Liver (tissue), 8 donors: ENCODE measurements at regions not wholly inside any gene's neighbourhood (a gene's known extent, or its start where the extent isn't known, plus 50 kb on each side); places are given as distances from the start of the nearest gene placed in this dataset.

Experiments used
- DNase-seq: peaks from one replicate; pipeline ENCODE4 v3.0.0-alpha.2; 2017; ENCODE audit warnings: low spot score
- H3K27ac ChIP-seq, 2 donors: one replicate each; pipeline ENCODE4 v1.7.0; 2013; ENCODE audit warnings: inconsistent platforms in 2 of 2, low read length in 2 of 2, control low read depth in 1 of 2, low read depth in 1 of 2, mild to moderate bottlenecking in 1 of 2
- H3K27me3 ChIP-seq, 4 donors: one replicate each; pipeline versions ENCODE4 v1.6.1 to v1.7.0; 2013; ENCODE audit warnings: low read length in 3 of 4, inconsistent platforms in 1 of 4, mild to moderate bottlenecking in 1 of 4, moderate library complexity in 1 of 4; ENCODE audit not compliant: control insufficient read depth in 4 of 4, insufficient read depth in 4 of 4
- H3K36me3 ChIP-seq, 4 donors: one replicate each; pipeline versions ENCODE4 v1.6.1 to v1.7.0; 2013; ENCODE audit warnings: low read length in 3 of 4, mild to moderate bottlenecking in 3 of 4, low read depth in 1 of 4, moderate library complexity in 1 of 4; ENCODE audit not compliant: control insufficient read depth in 4 of 4, insufficient read depth in 3 of 4
- H3K4me1 ChIP-seq, 4 donors: one replicate each; pipeline versions ENCODE4 v1.6.1 to v1.7.0; 2013; ENCODE audit warnings: low read length in 3 of 4, mild to moderate bottlenecking in 3 of 4, moderate library complexity in 1 of 4; ENCODE audit not compliant: control insufficient read depth in 4 of 4, insufficient read depth in 4 of 4
- H3K4me3 ChIP-seq, 3 donors: one replicate each; pipeline versions ENCODE4 v1.6.1 to v1.7.0; 2013; ENCODE audit warnings: low read length in 3 of 3, control low read depth in 1 of 3, low read depth in 1 of 3, mild to moderate bottlenecking in 1 of 3
- H3K9ac ChIP-seq, 2 donors: one replicate each; pipeline ENCODE4 v1.7.0; 2013; ENCODE audit warnings: low read length in 2 of 2, mild to moderate bottlenecking in 2 of 2, moderate library complexity in 2 of 2, control low read depth in 1 of 2, low read depth in 1 of 2
- H3K9me3 ChIP-seq, 4 donors: one replicate each; pipeline versions ENCODE4 v1.6.1 to v1.7.0; 2013; ENCODE audit warnings: low read length in 3 of 4; ENCODE audit not compliant: control insufficient read depth in 4 of 4
- EGR1 ChIP-seq, 2 donors: IDR thresholded peaks; 2 replicates each; pipeline ENCODE4 v1.6.1; 2016 to 2018; ENCODE audit warnings: antibody characterized with exemption in 2 of 2, low read depth in 2 of 2
- FOXA1 ChIP-seq: IDR thresholded peaks from 2 replicates; pipeline ENCODE4 v1.6.1; 2016; ENCODE audit warnings: antibody characterized with exemption
- FOXA2 ChIP-seq: IDR thresholded peaks from 2 replicates; pipeline ENCODE4 v1.6.1; 2016; ENCODE audit warnings: antibody characterized with exemption
- GABPA ChIP-seq, 2 donors: IDR thresholded peaks in 1 of 2; conservative IDR thresholded peaks in 1 of 2; 2 replicates each; pipeline ENCODE4 v1.6.1; 2016; ENCODE audit warnings: antibody characterized with exemption in 2 of 2, mild to moderate bottlenecking in 1 of 2, moderate library complexity in 1 of 2
- HNF4A ChIP-seq, 2 donors: conservative IDR thresholded peaks; 2 replicates each; pipeline ENCODE4 v1.6.1; 2016; ENCODE audit warnings: antibody characterized with exemption in 2 of 2, mild to moderate bottlenecking in 2 of 2
- HNF4G ChIP-seq: IDR thresholded peaks from 2 replicates; pipeline ENCODE4 v1.6.1; 2016; ENCODE audit warnings: antibody characterized with exemption
- JUND ChIP-seq, 2 donors: IDR thresholded peaks; 2 replicates each; pipeline ENCODE4 v1.6.1; 2016; ENCODE audit warnings: antibody characterized with exemption in 2 of 2
- NR2F2 ChIP-seq: IDR thresholded peaks from 2 replicates; pipeline ENCODE4 v1.6.1; 2016; ENCODE audit warnings: antibody characterized with exemption
- RAD21 ChIP-seq, 2 donors: IDR thresholded peaks; 2 replicates each; pipeline ENCODE4 v1.6.1; 2016; ENCODE audit warnings: antibody characterized with exemption in 2 of 2, mild to moderate bottlenecking in 2 of 2
- RXRA ChIP-seq, 2 donors: IDR thresholded peaks; 2 replicates each; pipeline ENCODE4 v1.6.1; 2017 to 2018; ENCODE audit warnings: antibody characterized with exemption in 2 of 2, mild to moderate bottlenecking in 1 of 2
- SP1 ChIP-seq: IDR thresholded peaks from 2 replicates; pipeline ENCODE4 v1.6.1; 2018; ENCODE audit warnings: antibody characterized with exemption, mild to moderate bottlenecking
- TAF1 ChIP-seq: conservative IDR thresholded peaks from 2 replicates; pipeline ENCODE4 v1.6.1; 2016; ENCODE audit warnings: antibody characterized with exemption, mild to moderate bottlenecking
- YY1 ChIP-seq: IDR thresholded peaks from 2 replicates; pipeline ENCODE4 v1.6.1; 2016; ENCODE audit warnings: antibody characterized with exemption, mild to moderate bottlenecking
- WGBS: extraction: QIAGEN DNeasy Blood & Tissue Kit; methylation state at CpG from one replicate; pipeline ENCODE4 v1.1.7; 2013; 5-methylcytosine and 5-hydroxymethylcytosine counted together
- TF ChIP-seq, protein P1 (sequence below): IDR thresholded peaks from 2 replicates; pipeline ENCODE4 v1.6.1; 2016; ENCODE audit warnings: antibody characterized with exemption
- TF ChIP-seq, protein P2 (sequence below): IDR thresholded peaks from 2 replicates; pipeline ENCODE4 v1.6.1; 2016; ENCODE audit warnings: antibody characterized with exemption
- TF ChIP-seq, protein P3 (sequence below): fragments of 150-350 bp; IDR thresholded peaks from 2 replicates; pipeline ENCODE4 v1.5.1; 2017; ENCODE audit warnings: improper control_type of control experiment, low read depth, low read length; ENCODE audit not compliant: missing input control
- TF ChIP-seq, protein P4 (sequence below): IDR thresholded peaks from 2 replicates; pipeline ENCODE4 v1.6.1; 2016; ENCODE audit warnings: antibody characterized with exemption
- TF ChIP-seq, protein P5 (sequence below): IDR thresholded peaks from 2 replicates; pipeline ENCODE4 v1.6.1; 2016; ENCODE audit warnings: antibody characterized with exemption, mild to moderate bottlenecking
- donor health status: healthy.
- donor health status: healthy.
- donor health status: healthy.
- donor health status: healthy.
- donor health status: healthy.

DNA sequence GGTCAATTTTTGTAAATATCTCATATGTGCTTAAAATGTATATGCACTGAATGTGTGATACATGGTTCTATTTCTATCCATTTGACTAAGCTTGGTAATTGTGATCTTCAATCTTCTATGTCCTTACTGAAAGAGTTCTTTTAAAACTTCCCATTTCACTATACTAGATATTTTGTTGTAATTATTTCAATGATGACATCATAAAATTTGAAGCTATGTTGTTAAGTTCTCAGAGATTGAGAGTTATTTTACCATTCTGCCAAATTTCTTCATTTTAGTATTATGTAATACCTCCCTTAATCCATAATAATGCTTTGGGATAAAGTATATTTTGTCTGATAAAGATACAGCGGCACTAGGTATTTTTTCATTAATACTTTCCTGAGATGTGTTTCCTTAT lies 1307.3 kb downstream of the RPA4 start:
- Histone ChIP-seq H3K36me3 (no peaks in the 10 kb centered on the region), H3K27me3 (no peaks in the 10 kb centered on the region), H3K4me1 (no peaks in the 10 kb centered on the region), H3K4me3 (no peak overlapping the region), H3K27ac (no peak overlapping the region), H3K9me3 (no peaks in the 10 kb centered on the region), H3K9ac (no peak overlapping the region)
- TF ChIP-seq, protein P1, sequence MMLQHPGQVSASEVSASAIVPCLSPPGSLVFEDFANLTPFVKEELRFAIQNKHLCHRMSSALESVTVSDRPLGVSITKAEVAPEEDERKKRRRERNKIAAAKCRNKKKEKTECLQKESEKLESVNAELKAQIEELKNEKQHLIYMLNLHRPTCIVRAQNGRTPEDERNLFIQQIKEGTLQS: no peak
- TF ChIP-seq EGR1 (IDR thresholded peaks at IDR 0.05; ENCODE audit: low read depth in 2 of 2) (no peak), GABPA (IDR thresholded peaks at IDR 0.05 in 1 of 2, conservative IDR thresholded peaks at IDR 0.05 in 1 of 2) (no peak), FOXA2 (no peak), HNF4A (conservative IDR thresholded peaks at IDR 0.05) (no peak), HNF4G (no peak), JUND (IDR thresholded peaks at IDR 0.05) (no peak), YY1 (no peak), FOXA1 (no peak), NR2F2 (no peak)
- TF ChIP-seq, protein P2, sequence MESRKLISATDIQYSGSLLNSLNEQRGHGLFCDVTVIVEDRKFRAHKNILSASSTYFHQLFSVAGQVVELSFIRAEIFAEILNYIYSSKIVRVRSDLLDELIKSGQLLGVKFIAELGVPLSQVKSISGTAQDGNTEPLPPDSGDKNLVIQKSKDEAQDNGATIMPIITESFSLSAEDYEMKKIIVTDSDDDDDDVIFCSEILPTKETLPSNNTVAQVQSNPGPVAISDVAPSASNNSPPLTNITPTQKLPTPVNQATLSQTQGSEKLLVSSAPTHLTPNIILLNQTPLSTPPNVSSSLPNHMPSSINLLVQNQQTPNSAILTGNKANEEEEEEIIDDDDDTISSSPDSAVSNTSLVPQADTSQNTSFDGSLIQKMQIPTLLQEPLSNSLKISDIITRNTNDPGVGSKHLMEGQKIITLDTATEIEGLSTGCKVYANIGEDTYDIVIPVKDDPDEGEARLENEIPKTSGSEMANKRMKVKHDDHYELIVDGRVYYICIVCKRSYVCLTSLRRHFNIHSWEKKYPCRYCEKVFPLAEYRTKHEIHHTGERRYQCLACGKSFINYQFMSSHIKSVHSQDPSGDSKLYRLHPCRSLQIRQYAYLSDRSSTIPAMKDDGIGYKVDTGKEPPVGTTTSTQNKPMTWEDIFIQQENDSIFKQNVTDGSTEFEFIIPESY: no peak
- no peak for DNase-seq
- 88% methylated on average over 1 of the region's 1 CpG for WGBS

DNA sequence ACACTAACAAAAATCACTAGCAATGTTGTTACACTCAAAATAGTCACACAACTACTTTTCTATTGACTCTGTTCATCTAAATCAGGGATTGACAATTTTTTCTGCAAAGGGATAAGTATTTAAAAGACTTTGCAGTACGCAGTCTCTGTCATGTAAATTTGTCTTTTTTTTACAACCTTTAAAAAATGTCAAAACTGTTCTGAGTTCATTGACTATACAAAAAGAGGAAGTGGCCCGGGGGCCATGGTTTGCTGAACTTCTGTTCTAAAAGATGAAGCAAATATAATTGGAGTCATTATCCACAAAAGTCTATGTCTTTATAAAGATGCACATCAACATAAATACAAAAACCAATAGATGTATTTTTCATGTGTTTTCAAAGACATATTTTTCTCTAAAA lies 1310.3 kb downstream of the RPA4 start:
- H3K4me3 ChIP-seq: no peak overlapping the region
- H3K9ac ChIP-seq: no peak overlapping the region
- 70% methylated on average over 2 of the region's 2 CpGs for WGBS
- H3K27ac ChIP-seq: no peak overlapping the region
- H3K9me3 ChIP-seq: no peaks in the 10 kb centered on the region
- TF ChIP-seq NR2F2 (no peak), RAD21 (IDR thresholded peaks at IDR 0.05) (no peak), YY1 (no peak), SP1 (no peak), HNF4A (conservative IDR thresholded peaks at IDR 0.05) (no peak), HNF4G (no peak), FOXA2 (no peak), GABPA (IDR thresholded peaks at IDR 0.05 in 1 of 2, conservative IDR thresholded peaks at IDR 0.05 in 1 of 2) (no peak), EGR1 (IDR thresholded peaks at IDR 0.05; ENCODE audit: low read depth in 2 of 2) (no peak), RXRA (IDR thresholded peaks at IDR 0.05) (no peak), JUND (IDR thresholded peaks at IDR 0.05) (no peak), FOXA1 (no peak), TAF1 (no peak)
- TF ChIP-seq, protein P3, sequence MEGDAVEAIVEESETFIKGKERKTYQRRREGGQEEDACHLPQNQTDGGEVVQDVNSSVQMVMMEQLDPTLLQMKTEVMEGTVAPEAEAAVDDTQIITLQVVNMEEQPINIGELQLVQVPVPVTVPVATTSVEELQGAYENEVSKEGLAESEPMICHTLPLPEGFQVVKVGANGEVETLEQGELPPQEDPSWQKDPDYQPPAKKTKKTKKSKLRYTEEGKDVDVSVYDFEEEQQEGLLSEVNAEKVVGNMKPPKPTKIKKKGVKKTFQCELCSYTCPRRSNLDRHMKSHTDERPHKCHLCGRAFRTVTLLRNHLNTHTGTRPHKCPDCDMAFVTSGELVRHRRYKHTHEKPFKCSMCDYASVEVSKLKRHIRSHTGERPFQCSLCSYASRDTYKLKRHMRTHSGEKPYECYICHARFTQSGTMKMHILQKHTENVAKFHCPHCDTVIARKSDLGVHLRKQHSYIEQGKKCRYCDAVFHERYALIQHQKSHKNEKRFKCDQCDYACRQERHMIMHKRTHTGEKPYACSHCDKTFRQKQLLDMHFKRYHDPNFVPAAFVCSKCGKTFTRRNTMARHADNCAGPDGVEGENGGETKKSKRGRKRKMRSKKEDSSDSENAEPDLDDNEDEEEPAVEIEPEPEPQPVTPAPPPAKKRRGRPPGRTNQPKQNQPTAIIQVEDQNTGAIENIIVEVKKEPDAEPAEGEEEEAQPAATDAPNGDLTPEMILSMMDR: no peak
- TF ChIP-seq, protein P2: no peak
- TF ChIP-seq, protein P4, sequence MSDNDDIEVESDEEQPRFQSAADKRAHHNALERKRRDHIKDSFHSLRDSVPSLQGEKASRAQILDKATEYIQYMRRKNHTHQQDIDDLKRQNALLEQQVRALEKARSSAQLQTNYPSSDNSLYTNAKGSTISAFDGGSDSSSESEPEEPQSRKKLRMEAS: no peak
- TF ChIP-seq, protein P1: no peak
- TF ChIP-seq, protein P5, sequence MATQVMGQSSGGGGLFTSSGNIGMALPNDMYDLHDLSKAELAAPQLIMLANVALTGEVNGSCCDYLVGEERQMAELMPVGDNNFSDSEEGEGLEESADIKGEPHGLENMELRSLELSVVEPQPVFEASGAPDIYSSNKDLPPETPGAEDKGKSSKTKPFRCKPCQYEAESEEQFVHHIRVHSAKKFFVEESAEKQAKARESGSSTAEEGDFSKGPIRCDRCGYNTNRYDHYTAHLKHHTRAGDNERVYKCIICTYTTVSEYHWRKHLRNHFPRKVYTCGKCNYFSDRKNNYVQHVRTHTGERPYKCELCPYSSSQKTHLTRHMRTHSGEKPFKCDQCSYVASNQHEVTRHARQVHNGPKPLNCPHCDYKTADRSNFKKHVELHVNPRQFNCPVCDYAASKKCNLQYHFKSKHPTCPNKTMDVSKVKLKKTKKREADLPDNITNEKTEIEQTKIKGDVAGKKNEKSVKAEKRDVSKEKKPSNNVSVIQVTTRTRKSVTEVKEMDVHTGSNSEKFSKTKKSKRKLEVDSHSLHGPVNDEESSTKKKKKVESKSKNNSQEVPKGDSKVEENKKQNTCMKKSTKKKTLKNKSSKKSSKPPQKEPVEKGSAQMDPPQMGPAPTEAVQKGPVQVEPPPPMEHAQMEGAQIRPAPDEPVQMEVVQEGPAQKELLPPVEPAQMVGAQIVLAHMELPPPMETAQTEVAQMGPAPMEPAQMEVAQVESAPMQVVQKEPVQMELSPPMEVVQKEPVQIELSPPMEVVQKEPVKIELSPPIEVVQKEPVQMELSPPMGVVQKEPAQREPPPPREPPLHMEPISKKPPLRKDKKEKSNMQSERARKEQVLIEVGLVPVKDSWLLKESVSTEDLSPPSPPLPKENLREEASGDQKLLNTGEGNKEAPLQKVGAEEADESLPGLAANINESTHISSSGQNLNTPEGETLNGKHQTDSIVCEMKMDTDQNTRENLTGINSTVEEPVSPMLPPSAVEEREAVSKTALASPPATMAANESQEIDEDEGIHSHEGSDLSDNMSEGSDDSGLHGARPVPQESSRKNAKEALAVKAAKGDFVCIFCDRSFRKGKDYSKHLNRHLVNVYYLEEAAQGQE: no peak
- H3K4me1 ChIP-seq: no peaks in the 10 kb centered on the region
- H3K36me3 ChIP-seq: no peaks in the 10 kb centered on the region
- no peak for DNase-seq
- no peaks in the 10 kb centered on the region for H3K27me3 ChIP-seq
